Erythroblast (primary cell): ENCODE measurements at regions not wholly inside any gene's neighbourhood (a gene's known extent, or its start where the extent isn't known, plus 50 kb on each side); places are given as distances from the start of the nearest gene placed in this dataset.

Source experiments
- DNase-seq, 2 experiments: peaks; one replicate each; lab custom pipeline; 2025; lab: John Stamatoyannopoulos, UW
- GATA1 ChIP-seq: IDR thresholded peaks from 2 replicates; pipeline ENCODE4 v1.6.1; 2011; ENCODE audit warnings: low read depth, mild to moderate bottlenecking, control low read depth, low read length, moderate library complexity
- POLR2A ChIP-seq: IDR thresholded peaks from 2 replicates; pipeline ENCODE4 v1.6.1; 2011; ENCODE audit warnings: mild to moderate bottlenecking, low read length

DNA sequence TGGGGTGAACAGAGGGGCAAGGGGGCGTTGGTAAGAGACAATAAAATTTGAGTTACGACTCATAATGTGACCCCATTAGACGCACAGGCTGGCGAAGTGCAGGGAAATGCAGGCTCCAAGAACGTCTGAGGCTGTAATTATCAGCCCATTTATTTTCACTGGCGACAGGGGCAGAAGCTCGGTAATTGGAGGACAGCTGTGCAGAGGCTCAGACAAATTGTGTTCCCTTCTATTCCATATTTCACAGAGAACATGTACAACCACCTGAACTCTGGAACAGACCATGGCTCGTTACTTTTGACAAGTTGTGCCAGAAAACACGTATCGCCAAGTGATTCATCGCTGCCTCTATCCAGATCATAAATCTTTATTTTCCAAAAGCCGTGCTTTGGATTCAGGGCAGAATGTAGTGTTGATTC, 137.3 kb upstream of the FRMD4A start:
- DNase-seq = no peak
- TF ChIP-seq GATA1 (no peak), POLR2A (no peak)

DNA sequence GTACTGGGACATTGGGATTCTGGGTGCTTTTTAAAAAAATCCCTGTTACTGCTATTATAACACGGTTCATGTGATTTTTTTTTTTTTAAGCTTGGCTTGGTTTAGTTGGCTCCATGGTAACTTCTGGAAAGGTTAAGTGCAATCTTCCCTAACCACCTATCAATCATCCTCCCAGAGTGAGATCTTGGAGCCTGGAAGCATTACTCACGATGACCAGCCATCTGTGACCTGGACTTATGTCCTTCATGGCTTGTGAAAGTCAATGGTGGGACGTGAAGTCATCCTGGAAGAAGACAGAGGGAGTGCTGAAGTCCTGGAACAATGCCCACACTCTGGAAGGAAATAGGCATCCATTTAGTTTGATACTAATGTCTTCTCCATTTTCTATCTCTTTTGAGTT, 135.5 kb upstream of the FRMD4A start:
- DNase-seq = no peak
- TF ChIP-seq GATA1 = no peak
- no peak for TF ChIP-seq POLR2A

- no peak for TF ChIP-seq GATA1
- no peak for TF ChIP-seq POLR2A
- no peak for DNase-seq
Observed at GRCh38 chr10:14460447-14460846, 129.7 kb upstream of the FRMD4A start.

GRCh38 chr10:14459665-14460064, 128.9 kb upstream of the FRMD4A start:
- TF ChIP-seq GATA1 (no peak), POLR2A (no peak)

GRCh38 chr10:14456870-14457266, 126.1 kb upstream of the FRMD4A start:
- no peak for DNase-seq
- TF ChIP-seq GATA1 = no peak
- TF ChIP-seq POLR2A = no peak

More at GRCh38 chr10:14459665-14460064, 128.9 kb upstream of the FRMD4A start:
- no peak for DNase-seq

DNA sequence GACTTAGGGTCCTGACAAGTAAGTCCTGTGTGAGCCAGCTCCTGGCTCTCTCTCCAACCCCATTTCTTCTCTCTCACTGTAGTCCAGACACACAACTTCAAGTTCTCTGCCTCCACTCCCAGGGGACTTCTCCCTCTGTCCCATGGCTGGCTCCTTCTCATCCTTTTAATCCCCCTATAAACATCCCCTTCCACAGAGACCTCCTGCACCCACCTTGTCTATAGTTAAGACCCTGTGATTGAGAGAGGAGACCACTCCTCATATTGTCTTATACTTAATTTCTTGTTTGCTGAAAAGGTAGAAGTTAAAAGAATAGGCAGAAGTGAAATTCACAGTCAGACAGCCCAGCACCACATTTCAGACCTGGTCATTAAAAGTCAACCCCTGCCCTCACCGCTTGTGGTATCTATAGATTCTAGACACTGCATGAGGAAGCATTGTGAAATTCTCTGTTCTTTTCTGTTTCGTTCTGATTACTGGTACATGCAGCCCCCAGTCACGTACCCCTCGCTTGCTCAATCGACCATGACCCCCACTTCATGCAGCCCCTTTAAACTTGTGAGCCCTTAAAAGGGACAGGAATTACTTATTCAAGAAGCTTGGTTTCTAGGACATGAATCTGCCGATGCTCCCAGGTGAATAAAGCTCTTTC, 125.6 kb upstream of the FRMD4A start:
- no peak for DNase-seq
- no peak for TF ChIP-seq GATA1

DNA sequence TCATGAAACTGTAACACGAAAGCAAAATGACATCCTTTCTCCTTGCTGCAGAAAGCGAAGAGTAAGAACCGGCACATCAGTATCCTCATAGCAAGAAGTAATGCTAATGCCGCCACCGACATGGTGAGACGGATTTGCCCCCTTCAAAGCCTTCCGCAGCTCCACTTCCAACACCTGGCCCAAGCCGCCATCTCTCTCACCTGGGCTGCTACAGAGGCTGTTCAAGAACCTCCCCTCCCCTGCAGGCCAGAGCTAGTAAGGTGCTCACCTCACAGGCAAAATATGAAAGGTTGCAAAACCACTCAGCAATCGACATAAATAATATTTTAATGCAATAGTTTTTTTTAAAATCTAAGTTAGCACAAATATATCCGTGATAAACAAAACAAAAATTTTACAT, 123.9 kb upstream of the FRMD4A start:
- no peak for TF ChIP-seq GATA1
- no peak for TF ChIP-seq POLR2A
- no peak for DNase-seq

- DNase-seq = no peak
- TF ChIP-seq POLR2A = no peak
- no peak for TF ChIP-seq GATA1
Observed at GRCh38 chr10:14454206-14454605, 123.5 kb upstream of the FRMD4A start.

DNA sequence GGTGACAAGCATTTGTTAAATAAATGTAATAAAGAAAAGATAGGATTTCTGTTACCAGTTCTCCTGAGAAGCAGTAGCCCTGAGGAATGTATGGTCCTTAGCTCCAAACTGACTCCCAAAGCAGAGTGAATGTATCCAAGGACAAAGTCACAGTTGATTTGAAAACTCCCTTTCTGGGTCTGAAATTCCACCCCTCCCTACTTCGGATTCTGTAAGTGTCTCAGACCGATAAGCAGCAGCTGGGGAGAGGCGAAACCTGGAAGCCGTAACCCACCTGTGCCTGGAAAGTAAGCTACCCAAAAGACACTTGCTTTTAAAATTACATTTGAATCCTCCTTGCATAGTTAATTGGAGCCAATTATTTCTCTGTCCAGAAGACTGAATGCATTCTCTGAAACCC, 122.9 kb upstream of the FRMD4A start:
- no peak for DNase-seq
- TF ChIP-seq POLR2A = no peak
- no peak for TF ChIP-seq GATA1

DNA sequence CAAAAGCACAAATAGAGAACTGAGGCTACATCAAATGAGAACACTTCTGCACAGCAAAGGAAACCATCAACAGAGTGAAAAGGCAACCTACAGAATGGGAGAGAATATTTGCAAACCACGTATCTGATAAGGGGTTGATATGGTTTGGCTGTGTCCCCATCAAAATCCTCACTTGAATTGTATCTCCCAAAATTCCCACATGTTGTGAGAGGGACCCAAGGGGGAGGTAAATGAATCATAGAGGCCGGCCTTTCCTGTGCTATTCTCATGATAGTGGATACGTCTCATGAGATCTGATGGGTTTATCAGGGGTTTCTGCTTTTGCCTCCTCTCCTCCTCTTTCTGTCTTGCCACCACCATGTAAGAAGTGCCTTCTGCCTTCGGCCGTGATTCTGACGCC, 120.6 kb upstream of the FRMD4A start:
- TF ChIP-seq POLR2A (no peak), GATA1 (no peak)
- DNase-seq = no peak

- DNase-seq = no peak
- TF ChIP-seq POLR2A (no peak), GATA1 (no peak)
Observed at GRCh38 chr10:14450041-14450491, 119.3 kb upstream of the FRMD4A start.

- TF ChIP-seq POLR2A = no peak
- no peak for TF ChIP-seq GATA1
- DNase-seq = no peak
Observed at GRCh38 chr10:14449293-14449815, 118.6 kb upstream of the FRMD4A start.

DNA sequence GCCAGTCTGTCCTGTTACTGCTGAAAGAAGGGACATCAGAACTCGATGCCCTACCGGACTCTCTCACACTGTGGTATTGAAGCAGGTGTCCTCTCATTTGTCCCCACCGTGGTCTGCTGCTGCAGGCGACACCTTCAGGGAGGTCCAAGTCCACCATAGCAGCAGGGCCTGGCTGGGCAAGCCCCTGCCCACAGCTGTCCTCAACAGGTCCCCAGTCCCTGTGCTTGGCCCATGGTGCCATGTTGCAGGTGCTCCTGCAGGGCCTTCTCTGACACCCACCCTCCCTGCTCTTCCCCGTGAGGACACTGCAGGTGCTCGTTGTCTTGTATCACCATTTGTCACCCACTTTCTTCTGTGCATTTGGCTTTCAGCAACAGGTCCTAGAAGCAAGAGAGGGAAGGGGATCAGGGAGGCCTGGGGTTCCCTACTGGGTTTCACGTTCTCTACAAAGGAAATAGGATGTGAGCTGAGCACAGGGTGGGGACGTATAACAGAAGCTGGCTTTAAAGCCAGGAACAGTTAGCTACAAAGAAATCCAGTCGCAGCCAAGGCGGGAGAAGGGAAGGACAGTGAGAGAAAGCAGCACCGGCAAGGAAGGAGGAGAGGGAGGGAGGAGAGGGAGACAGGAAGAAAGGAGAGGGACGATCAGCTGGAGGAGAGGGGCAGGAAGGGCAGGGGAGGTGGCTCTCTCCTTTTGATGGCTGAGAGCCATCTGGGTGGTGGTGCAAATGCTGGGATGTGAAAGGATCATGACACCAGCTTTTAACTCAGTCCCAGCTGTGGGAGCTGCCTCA, 117.7 kb upstream of the FRMD4A start:
- no peak for DNase-seq
- no peak for TF ChIP-seq POLR2A
- no peak for TF ChIP-seq GATA1
